HCT116 (cell line): ENCODE measurements at regions not wholly inside any gene's neighbourhood (a gene's known extent, or its start where the extent isn't known, plus 50 kb on each side); places are given as distances from the start of the nearest gene placed in this dataset.

Source experiments
- CEBPB ChIP-seq: IDR thresholded peaks from 2 replicates; pipeline ENCODE4 v1.6.1; 2012; ENCODE audit warnings: low read depth
- EGR1 ChIP-seq: IDR thresholded peaks from 2 replicates; pipeline ENCODE4 v1.6.1; 2012; ENCODE audit warnings: low read depth
- EZH2 ChIP-seq: fragments of 200-600 bp; sonication (generic); IDR thresholded peaks from 2 replicates; pipeline ENCODE4 v1.6.1; 2017; ENCODE audit warnings: antibody characterized with exemption, mixed run types
- EZH2phosphoT487 ChIP-seq: fragments of 200-600 bp; IDR thresholded peaks from 2 replicates; pipeline ENCODE4 v1.6.1; 2018; ENCODE audit warnings: antibody characterized with exemption, borderline replicate concordance
- FOSL1 ChIP-seq: IDR thresholded peaks from 2 replicates; pipeline ENCODE4 v1.6.1; 2012; ENCODE audit warnings: low read depth
- JUND ChIP-seq: IDR thresholded peaks from 2 replicates; pipeline ENCODE4 v1.6.1; 2012
- POLR2A ChIP-seq: IDR thresholded peaks from 2 replicates; pipeline ENCODE4 v1.7.0; 2011; ENCODE audit warnings: borderline replicate concordance; ENCODE audit not compliant: insufficient read depth, insufficient read length; ENCODE audit errors: extremely low read depth
- POLR2AphosphoS5 ChIP-seq: IDR thresholded peaks from 2 replicates; pipeline ENCODE4 v1.6.1; 2011; ENCODE audit warnings: mild to moderate bottlenecking, low read depth, low read length, moderate library complexity
- RAD21 ChIP-seq: IDR thresholded peaks from 2 replicates; pipeline ENCODE4 v1.6.1; 2012; ENCODE audit warnings: low read depth, mild to moderate bottlenecking
- TCF7L2 ChIP-seq: IDR thresholded peaks from 2 replicates; pipeline ENCODE4 v1.7.0; 2011; ENCODE audit warnings: borderline replicate concordance, inconsistent platforms; ENCODE audit not compliant: insufficient read depth, insufficient read length; ENCODE audit errors: extremely low read depth
- YY1 ChIP-seq: IDR thresholded peaks from 2 replicates; pipeline ENCODE4 v1.6.1; 2011; ENCODE audit warnings: low read length, low read depth, moderate library complexity, mild to moderate bottlenecking; ENCODE audit not compliant: insufficient replicate concordance; ENCODE audit errors: extremely low read depth
- ZNF274 ChIP-seq: fragments of 200-500 bp; sonication (Bioruptor generic); IDR thresholded peaks from 2 replicates; pipeline ENCODE4 v1.6.1; 2014; ENCODE audit warnings: mild to moderate bottlenecking, low read depth, low read length, inconsistent platforms
- TF ChIP-seq, protein P1 (sequence below), 3 experiments: fragments of 200-600 bp in 1 of 3; sonication (generic) in 1 of 3; IDR thresholded peaks in 2 of 3; conservative IDR thresholded peaks in 1 of 3; 2 replicates each; pipeline ENCODE4 v1.5.1; 2012 to 2017; ENCODE audit warnings: low read depth in 2 of 3, low read length in 2 of 3, antibody characterized with exemption in 1 of 3, borderline replicate concordance in 1 of 3, control low read depth in 1 of 3, mild to moderate bottlenecking in 1 of 3, mixed read lengths in 1 of 3, mixed run types in 1 of 3, moderate library complexity in 1 of 3; ENCODE audit not compliant: insufficient read depth in 1 of 3
- TF ChIP-seq, protein P2 (sequence below): IDR thresholded peaks from 2 replicates; pipeline ENCODE4 v1.6.1; 2012

DNA sequence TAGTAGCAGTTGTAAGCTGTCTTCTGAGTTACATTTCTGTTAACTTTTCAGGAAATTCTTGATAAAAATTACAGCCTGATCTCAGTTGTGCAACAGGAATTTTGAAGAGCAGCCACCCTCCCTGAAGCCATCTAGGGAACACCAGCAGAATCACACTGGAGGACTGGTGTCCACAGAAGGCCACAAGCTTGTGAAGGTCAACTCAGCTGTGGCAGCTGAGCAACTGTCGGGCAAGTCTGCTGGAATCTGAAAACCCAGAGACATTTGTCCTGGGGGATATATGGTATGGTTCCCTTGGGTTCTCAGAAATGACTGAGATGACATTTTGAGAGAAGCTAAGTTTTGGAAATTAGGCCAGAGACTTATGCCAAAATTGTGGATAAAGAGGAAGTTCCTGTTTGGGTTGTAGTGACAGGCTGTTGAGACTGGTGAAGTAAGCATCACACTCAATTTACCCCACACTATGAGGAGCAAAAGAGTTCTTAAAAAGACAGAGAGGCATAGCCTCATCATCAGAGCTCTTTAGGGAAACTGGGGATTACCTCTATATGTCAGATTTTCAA, 78.1 kb upstream of the TNIP3 start:
- TF ChIP-seq, protein P1, sequence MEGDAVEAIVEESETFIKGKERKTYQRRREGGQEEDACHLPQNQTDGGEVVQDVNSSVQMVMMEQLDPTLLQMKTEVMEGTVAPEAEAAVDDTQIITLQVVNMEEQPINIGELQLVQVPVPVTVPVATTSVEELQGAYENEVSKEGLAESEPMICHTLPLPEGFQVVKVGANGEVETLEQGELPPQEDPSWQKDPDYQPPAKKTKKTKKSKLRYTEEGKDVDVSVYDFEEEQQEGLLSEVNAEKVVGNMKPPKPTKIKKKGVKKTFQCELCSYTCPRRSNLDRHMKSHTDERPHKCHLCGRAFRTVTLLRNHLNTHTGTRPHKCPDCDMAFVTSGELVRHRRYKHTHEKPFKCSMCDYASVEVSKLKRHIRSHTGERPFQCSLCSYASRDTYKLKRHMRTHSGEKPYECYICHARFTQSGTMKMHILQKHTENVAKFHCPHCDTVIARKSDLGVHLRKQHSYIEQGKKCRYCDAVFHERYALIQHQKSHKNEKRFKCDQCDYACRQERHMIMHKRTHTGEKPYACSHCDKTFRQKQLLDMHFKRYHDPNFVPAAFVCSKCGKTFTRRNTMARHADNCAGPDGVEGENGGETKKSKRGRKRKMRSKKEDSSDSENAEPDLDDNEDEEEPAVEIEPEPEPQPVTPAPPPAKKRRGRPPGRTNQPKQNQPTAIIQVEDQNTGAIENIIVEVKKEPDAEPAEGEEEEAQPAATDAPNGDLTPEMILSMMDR (IDR thresholded peaks at IDR 0.05 in 2 of 3, conservative IDR thresholded peaks at IDR 0.05 in 1 of 3; ENCODE audit: borderline replicate concordance in 1 of 3, insufficient read depth in 1 of 3, low read depth in 2 of 3, low read length in 2 of 3) = no peak
- TF ChIP-seq POLR2AphosphoS5 = no peak
- TF ChIP-seq POLR2A = no peak
- no peak for TF ChIP-seq EGR1
- TF ChIP-seq EZH2phosphoT487 = no peak
- no peak for TF ChIP-seq JUND
- TF ChIP-seq EZH2 = no peak
- TF ChIP-seq CEBPB = no peak
- no peak for TF ChIP-seq TCF7L2
- TF ChIP-seq RAD21 = no peak
- TF ChIP-seq FOSL1 = no peak
- TF ChIP-seq, protein P2, sequence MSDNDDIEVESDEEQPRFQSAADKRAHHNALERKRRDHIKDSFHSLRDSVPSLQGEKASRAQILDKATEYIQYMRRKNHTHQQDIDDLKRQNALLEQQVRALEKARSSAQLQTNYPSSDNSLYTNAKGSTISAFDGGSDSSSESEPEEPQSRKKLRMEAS = no peak
- no peak for TF ChIP-seq ZNF274
- TF ChIP-seq YY1 = no peak
